HG02884 (cell line): ENCODE measurements at regions not wholly inside any gene's neighbourhood (a gene's known extent, or its start where the extent isn't known, plus 50 kb on each side); places are given as distances from the start of the nearest gene placed in this dataset.

Source experiments
- ATAC-seq: cut with Tn5 transposase; IDR thresholded peaks from one replicate; pipeline ENCODE4 v1.9.1; 2021; ENCODE audit warnings: mild to moderate bottlenecking, moderate library complexity; ENCODE audit not compliant: unreplicated experiment

- no peak for ATAC-seq
These were observed 1186.5 kb downstream of the SI start for GRCh38 chr3:163891771-163892170.

GRCh38 chr3:163890661-163891060 is 1187.6 kb downstream of the SI start:
- ATAC-seq = no peak

DNA sequence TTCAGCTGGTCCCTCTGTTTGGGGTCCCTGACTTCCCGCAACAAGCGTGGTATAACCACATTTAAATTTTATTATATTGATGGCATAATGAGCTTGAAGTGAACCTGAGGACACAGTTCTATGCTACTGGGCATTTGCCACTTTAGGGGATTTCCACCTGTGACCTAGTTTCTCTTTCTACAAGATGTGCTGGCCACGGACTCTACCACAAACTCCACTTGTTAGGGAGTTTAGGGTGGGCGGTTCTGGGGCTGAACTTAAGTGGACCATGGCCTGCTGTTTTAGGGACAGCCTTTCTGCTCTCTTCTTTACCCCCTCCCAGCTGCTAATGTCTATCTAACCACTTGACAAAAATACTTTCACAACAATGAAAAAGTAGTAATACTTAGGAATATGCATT is 1199.1 kb downstream of the SI start:
- no peak for ATAC-seq

- ATAC-seq = no peak
These were observed 1199.9 kb downstream of the SI start for GRCh38 chr3:163878396-163878795.

- no peak for ATAC-seq
These were observed 1200.5 kb downstream of the SI start for GRCh38 chr3:163877805-163878204.

- ATAC-seq = no peak
These were observed 1215.2 kb downstream of the SI start for GRCh38 chr3:163863146-163863545.

DNA sequence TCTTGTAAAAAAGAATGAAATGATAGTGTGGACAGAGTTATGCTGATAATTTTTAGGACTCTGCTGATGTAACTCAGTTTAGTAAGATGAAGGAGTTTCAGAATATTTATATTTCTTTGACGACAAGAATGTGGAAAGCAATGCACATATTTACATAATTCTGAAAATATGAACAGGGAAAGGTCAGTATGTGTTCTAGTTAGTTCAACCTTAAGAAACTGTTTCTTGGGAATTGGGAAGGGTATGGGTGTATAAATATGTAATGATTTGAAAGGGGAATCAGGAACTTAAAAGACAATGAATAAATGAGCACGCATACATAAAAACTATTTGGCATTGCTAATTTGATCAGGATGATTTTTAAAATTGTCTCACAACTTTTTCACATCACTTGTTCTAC is 1226.1 kb downstream of the SI start:
- ATAC-seq = no peak

- no peak for ATAC-seq
These were observed 1239.5 kb downstream of the SI start for GRCh38 chr3:163838769-163839168.

DNA sequence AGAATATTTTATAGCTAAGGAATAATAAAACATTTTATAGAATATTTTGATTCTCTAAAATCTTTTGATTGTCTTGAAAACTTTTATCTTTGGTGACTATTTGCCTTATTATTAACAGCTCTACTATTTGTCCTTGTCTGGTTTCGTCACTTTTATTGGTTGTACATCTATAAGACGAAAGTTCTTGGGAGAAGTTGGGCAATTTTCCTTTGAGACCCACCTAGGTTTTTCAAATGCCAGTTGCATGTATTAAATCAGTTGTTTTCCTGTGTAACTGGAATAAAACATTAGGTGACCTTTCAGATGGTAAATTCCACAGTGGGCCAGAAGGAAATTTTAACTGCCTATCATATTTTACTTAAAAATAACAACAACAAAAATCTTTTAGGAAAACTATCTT is 1245.7 kb downstream of the SI start:
- ATAC-seq = no peak

- no peak for ATAC-seq
These were observed 1256.5 kb downstream of the SI start for GRCh38 chr3:163821841-163822240.

- no peak for ATAC-seq
These were observed 1261.3 kb downstream of the SI start for GRCh38 chr3:163817015-163817414.

GRCh38 chr3:163813935-163814334 is 1264.4 kb downstream of the SI start:
- no peak for ATAC-seq

DNA sequence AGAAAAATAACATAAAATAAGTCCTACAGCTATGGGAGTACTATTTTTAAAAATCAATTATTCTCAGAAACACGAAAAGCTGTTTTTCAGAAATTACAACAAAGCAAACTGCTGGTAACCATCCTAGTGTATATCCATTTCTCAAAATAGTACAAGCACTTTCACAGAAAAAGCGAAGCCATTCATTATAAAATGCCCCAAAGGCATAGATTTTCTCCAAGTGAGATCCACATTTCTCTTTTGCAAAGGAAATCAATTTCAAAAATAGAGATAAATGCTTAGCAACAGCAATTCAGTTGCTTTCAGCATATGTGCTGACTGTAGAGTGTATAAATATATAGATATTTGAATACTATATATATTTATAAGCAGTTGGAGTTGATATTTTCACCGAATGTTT is 1266.3 kb downstream of the SI start:
- no peak for ATAC-seq

GRCh38 chr3:163809540-163809993 is 1268.7 kb downstream of the SI start:
- no peak for ATAC-seq

DNA sequence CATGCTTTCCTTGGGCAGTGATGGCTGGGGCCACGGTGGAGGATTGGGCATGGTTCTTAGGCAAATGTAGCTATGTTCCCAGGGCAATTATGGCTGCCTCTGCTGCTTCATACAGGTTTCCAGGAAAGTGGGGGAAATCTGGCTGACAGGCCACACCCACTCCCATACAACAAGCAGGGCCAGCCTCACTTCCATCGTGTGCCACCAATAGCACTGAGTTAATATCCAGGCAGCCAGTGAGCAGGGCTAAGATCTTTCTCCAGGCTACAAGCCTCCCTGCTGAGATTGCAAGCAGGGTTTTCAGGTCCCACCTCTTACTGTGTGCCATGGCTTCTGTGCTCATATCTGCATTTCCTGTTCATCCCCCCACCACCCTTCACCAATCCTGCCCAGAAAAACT is 1291.9 kb downstream of the SI start:
- no peak for ATAC-seq

DNA sequence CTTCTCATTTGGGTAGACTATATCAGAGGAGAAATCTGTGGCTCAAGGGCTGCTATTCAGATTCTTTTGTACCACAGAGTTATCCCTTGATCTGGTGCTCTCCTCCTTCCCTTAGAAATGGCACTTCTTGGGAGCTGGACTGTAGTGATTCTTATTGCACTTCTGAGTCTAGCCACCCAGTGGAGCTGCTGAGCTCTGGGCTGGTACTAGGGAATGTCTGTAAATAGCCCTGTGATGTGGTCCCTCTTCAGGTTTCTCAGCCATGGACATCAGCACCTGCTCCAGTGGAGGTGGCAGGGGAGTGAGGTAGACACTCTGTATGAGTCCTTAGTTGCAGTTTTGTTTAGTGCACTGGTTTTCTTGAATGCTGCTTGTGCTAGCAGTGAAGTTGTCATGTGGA is 1292.6 kb downstream of the SI start:
- no peak for ATAC-seq

- no peak for ATAC-seq
These were observed 1298.6 kb downstream of the SI start for GRCh38 chr3:163779396-163780344.

DNA sequence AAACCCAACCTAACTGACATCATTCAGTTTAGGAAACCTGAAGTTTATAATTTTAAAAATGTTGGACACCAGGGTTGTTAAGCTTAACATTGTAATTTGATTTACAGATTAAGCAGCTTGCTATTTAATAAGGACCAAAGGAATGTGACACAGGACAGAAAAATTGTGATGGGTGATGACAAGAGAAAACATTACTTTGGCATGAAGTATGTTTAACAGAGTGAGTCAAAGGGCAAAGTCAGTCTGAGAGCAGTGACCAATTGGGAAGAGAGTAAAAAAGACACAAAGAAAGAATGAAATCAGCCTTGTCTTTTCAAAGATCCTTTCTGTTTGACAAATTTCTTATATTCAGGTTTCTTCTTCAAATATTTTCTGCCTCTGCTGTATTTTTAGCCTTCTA is 1301.6 kb downstream of the SI start:
- ATAC-seq = no peak

GRCh38 chr3:163773136-163773535 is 1305.2 kb downstream of the SI start:
- no peak for ATAC-seq

DNA sequence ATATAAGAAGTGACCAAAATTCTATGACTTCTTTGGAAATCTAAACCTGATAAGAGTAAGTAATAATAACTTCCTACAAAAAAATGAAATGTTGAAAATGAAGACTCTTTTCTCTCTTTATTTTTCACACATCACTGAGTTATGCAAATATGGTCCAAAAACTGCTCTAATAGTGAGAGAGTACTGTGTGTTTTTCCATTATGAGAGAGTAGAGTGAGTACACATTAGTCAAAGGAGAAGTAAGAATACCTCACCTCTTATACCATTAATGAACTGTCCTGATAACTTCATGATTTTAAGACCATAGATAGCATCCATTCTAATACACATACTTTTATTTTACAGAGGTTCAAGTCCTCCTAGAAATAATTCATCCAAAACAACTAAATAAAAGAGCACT is 1310.2 kb downstream of the SI start:
- no peak for ATAC-seq

DNA sequence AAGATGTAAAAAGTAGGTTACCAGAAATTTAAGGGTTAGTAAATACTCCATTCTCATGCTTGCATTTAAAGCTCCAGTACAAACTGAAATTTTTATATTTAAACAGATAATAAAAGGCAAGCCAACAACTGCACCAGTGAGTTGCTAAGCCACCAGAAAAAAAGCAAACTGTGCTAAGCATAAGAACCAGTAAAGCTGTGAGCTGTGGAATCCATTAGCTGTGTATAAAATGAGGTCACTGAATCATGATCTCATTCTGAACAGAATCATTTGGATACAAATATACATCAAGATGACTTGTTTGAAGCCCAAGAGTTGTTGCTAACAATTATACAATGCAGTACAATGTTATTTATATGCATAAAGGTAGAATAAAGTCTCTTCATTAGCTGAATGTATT is 1312.2 kb downstream of the SI start:
- no peak for ATAC-seq

- ATAC-seq = no peak
These were observed 1325.3 kb downstream of the SI start for GRCh38 chr3:163753033-163753432.

- no peak for ATAC-seq
These were observed 1333.1 kb downstream of the SI start for GRCh38 chr3:163745204-163745603.
